NT2/D1 (cell line): ENCODE measurements at regions not wholly inside any gene's neighbourhood (a gene's known extent, or its start where the extent isn't known, plus 50 kb on each side); places are given as distances from the start of the nearest gene placed in this dataset.

Experiments
- YY1 ChIP-seq: IDR thresholded peaks from 2 replicates; pipeline ENCODE4 v1.6.1; 2011; ENCODE audit not compliant: insufficient read length, insufficient read depth
- ZNF274 ChIP-seq: IDR thresholded peaks from 2 replicates; pipeline ENCODE4 v1.6.1; 2011; ENCODE audit warnings: mild to moderate bottlenecking, low read depth, low read length

DNA sequence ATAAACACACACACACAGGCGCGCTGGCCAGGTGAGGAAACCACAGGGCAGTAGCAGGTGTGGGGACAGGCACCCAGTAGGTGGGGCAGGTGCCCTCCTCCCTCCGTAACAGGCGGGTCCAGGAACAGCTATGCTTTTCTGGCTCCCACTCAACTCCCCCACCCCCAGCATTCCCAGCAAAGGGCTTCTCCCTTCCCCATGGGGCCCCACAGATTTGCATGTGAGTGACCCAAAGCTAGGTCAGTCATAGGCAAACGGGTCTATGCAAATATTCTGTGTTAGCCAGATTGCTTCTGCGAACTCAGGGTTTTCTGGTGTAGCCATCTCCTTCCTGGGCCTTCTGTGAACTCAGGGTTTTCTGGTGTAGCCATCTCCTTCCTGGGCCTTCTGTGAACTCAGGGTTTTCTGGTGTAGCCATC, 114.2 kb downstream of the SIK1 start:
- TF ChIP-seq ZNF274 (no peak), YY1 (no peak)
